D721Med (cell line): ENCODE measurements at regions not wholly inside any gene's neighbourhood (a gene's known extent, or its start where the extent isn't known, plus 50 kb on each side); places are given as distances from the start of the nearest gene placed in this dataset.

Experiments
- DNase-seq: peaks from one replicate; pipeline ENCODE4 v3.0.0; 2011; ENCODE audit warnings: low spot score; ENCODE audit not compliant: insufficient read length
- FAIRE-seq: peaks from 2 replicates; lab custom pipeline; 2011; peaks lifted over from hg19 to GRCh38; lab: Jason Lieb, UNC
- CTCF ChIP-seq: IDR thresholded peaks from 2 replicates; pipeline ENCODE4 v1.5.1; 2012; ENCODE audit warnings: mild to moderate bottlenecking, control low read depth; ENCODE audit not compliant: insufficient read depth; ENCODE audit errors: missing control alignments

- no peak for DNase-seq
- no peak for TF ChIP-seq CTCF
- no peak for FAIRE-seq
Measured at GRCh38 chr15:97528238-97528637, 432.3 kb upstream of the ARRDC4 start.

- FAIRE-seq (no peak), DNase-seq (no peak)
- TF ChIP-seq CTCF = no peak
Measured at GRCh38 chr15:97545799-97546198, 414.7 kb upstream of the ARRDC4 start.

GRCh38 chr15:97547381-97547780, 413.1 kb upstream of the ARRDC4 start:
- FAIRE-seq (no peak), DNase-seq (no peak)
- no peak for TF ChIP-seq CTCF

- no peak for TF ChIP-seq CTCF
- no peak for FAIRE-seq
- DNase-seq = no peak
Measured at GRCh38 chr15:97561529-97561928, 399.0 kb upstream of the ARRDC4 start.

- no peak for TF ChIP-seq CTCF
- DNase-seq (no peak), FAIRE-seq (no peak)
Measured at GRCh38 chr15:97563516-97563915, 397.0 kb upstream of the ARRDC4 start.

GRCh38 chr15:97566961-97567360, 393.5 kb upstream of the ARRDC4 start:
- FAIRE-seq (no peak), DNase-seq (no peak)
- TF ChIP-seq CTCF = no peak

GRCh38 chr15:97567411-97567810, 393.1 kb upstream of the ARRDC4 start:
- no peak for TF ChIP-seq CTCF
- FAIRE-seq = no peak
- DNase-seq = no peak
